Panc1 (cell line): ENCODE measurements at regions not wholly inside any gene's neighbourhood (a gene's known extent, or its start where the extent isn't known, plus 50 kb on each side); places are given as distances from the start of the nearest gene placed in this dataset.

Source experiments
- TF ChIP-seq, protein P1 (sequence below): fragments of 450-650 bp; IDR thresholded peaks from 2 replicates; pipeline ENCODE4 v1.5.1; 2017; ENCODE audit warnings: mild to moderate bottlenecking
- TF ChIP-seq, protein P2 (sequence below), 2 experiments: IDR thresholded peaks; 2 replicates each; pipeline ENCODE4 v1.6.1; 2011 to 2012; ENCODE audit warnings: low read depth in 2 of 2, control low read depth in 1 of 2, low read length in 1 of 2, mild to moderate bottlenecking in 1 of 2, moderate library complexity in 1 of 2; ENCODE audit not compliant: insufficient read depth in 1 of 2

DNA sequence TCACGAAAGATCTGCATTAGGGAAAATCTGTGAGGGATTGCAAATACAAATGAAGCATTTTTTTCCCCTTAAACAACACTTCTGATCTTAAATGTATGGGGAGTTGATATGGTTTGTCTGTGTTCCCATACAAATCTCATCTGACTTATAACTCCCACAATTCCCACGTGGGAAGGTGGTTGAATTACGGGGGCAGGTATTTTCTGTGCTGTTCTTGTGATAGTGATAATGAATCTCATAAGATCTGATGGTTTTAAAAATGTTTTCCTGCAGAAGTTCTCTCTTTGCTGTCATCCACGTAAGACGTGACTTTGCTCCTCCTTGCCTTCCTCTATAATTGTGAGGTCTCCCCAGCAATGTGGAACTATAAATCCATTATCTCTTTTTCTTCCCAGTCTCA, 107.4 kb upstream of the KCNIP4 start:
- TF ChIP-seq, protein P1, sequence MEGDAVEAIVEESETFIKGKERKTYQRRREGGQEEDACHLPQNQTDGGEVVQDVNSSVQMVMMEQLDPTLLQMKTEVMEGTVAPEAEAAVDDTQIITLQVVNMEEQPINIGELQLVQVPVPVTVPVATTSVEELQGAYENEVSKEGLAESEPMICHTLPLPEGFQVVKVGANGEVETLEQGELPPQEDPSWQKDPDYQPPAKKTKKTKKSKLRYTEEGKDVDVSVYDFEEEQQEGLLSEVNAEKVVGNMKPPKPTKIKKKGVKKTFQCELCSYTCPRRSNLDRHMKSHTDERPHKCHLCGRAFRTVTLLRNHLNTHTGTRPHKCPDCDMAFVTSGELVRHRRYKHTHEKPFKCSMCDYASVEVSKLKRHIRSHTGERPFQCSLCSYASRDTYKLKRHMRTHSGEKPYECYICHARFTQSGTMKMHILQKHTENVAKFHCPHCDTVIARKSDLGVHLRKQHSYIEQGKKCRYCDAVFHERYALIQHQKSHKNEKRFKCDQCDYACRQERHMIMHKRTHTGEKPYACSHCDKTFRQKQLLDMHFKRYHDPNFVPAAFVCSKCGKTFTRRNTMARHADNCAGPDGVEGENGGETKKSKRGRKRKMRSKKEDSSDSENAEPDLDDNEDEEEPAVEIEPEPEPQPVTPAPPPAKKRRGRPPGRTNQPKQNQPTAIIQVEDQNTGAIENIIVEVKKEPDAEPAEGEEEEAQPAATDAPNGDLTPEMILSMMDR: no peak
- TF ChIP-seq, protein P2, sequence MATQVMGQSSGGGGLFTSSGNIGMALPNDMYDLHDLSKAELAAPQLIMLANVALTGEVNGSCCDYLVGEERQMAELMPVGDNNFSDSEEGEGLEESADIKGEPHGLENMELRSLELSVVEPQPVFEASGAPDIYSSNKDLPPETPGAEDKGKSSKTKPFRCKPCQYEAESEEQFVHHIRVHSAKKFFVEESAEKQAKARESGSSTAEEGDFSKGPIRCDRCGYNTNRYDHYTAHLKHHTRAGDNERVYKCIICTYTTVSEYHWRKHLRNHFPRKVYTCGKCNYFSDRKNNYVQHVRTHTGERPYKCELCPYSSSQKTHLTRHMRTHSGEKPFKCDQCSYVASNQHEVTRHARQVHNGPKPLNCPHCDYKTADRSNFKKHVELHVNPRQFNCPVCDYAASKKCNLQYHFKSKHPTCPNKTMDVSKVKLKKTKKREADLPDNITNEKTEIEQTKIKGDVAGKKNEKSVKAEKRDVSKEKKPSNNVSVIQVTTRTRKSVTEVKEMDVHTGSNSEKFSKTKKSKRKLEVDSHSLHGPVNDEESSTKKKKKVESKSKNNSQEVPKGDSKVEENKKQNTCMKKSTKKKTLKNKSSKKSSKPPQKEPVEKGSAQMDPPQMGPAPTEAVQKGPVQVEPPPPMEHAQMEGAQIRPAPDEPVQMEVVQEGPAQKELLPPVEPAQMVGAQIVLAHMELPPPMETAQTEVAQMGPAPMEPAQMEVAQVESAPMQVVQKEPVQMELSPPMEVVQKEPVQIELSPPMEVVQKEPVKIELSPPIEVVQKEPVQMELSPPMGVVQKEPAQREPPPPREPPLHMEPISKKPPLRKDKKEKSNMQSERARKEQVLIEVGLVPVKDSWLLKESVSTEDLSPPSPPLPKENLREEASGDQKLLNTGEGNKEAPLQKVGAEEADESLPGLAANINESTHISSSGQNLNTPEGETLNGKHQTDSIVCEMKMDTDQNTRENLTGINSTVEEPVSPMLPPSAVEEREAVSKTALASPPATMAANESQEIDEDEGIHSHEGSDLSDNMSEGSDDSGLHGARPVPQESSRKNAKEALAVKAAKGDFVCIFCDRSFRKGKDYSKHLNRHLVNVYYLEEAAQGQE (IDR thresholded peaks at IDR 0.05; ENCODE audit: insufficient read depth in 1 of 2, low read depth in 2 of 2, low read length in 1 of 2): no peak
